ENCODE measurements at regions not wholly inside any gene's neighbourhood (a gene's known extent, or its start where the extent isn't known, plus 50 kb on each side); places are given as distances from the start of the nearest gene placed in this dataset.

DNA sequence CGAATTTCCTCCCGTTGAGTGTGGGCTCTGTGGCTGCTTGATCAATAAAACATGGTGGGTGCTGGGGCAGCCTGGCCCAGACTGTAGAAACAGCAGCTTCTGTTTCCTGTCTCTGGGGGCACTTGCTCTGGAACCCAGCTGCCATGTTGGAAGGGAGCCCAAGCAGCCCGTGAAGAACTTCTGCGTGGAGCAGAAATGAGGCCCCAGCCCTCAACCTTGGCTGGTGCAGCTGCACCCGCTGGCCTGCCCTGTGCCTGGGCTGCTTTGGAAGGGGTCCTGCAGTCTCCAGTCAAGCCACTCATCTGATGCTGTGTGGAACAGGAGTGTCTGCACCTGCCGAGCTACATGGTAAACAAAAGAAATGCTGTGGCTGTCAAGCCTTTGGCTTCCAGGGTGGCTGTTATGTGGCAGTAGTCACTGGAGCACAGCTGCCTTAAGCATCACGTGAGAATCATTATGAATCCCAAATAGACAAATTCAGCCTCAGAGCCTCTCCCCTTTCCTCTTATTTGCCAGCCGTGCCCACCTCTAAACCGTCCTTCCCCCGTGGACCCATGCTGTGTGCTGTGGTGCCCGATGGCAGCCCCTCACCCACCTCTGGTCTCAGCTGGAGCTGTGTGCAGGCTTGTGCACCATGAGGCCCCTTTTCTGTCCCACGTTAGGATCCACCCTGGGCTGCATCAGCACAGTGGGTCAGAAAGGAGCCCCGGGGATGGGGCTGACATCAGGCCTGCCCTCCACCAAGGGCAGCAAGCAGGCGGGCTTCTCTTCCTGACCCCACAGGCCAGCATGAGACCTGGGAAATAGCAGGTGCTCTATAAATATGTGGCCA, 134.0 kb upstream of the HDAC4 start:
- Histone ChIP-seq H3K4me1 (ENCODE audit: control insufficient read depth, extremely low read depth, insufficient read depth, low read length) (no peaks in the 10 kb centered on the region), H3K36me3 (ENCODE audit: control insufficient read depth in 2 of 2, extremely low read depth in 1 of 2, insufficient read depth in 2 of 2, low read length in 2 of 2) (no peaks in the 10 kb centered on the region), H4K20me1 (ENCODE audit: control insufficient read depth, extremely low read depth, insufficient read depth, low read length) (no peaks in the 10 kb centered on the region), H3K4me3 (ENCODE audit: control insufficient read depth in 2 of 3, extremely low read depth in 1 of 3, insufficient read depth in 2 of 3, low read depth in 1 of 3, low read length in 3 of 3) (no peak overlapping the region), H3K27ac (ENCODE audit: control insufficient read depth, insufficient read depth, low read length) (no peak overlapping the region), H3K27me3 (ENCODE audit: control insufficient read depth, extremely low read depth, insufficient read depth, low read length) (peaks cover 4% of the 10 kb centered on the region), H3K79me2 (ENCODE audit: control insufficient read depth, insufficient read depth, low read length) (no peaks in the 10 kb centered on the region), H2AFZ (ENCODE audit: control insufficient read depth, low read length) (no peak overlapping the region), H3K9me1 (ENCODE audit: control insufficient read depth, extremely low read depth, insufficient read depth, low read length) (no peaks in the 10 kb centered on the region), H3K4me2 (ENCODE audit: control insufficient read depth, extremely low read depth, insufficient read depth, low read depth, low read length) (no peak overlapping the region), H3K9ac (ENCODE audit: control insufficient read depth, extremely low read depth, insufficient read depth, low read length) (no peak overlapping the region), H3K9me3 (ENCODE audit: control insufficient read depth, low read depth, low read length) (no peaks in the 10 kb centered on the region)
- DNase-seq (ENCODE audit: low read depth, low spot score) = no peak
- no peak for FAIRE-seq
- TF ChIP-seq, protein P1, sequence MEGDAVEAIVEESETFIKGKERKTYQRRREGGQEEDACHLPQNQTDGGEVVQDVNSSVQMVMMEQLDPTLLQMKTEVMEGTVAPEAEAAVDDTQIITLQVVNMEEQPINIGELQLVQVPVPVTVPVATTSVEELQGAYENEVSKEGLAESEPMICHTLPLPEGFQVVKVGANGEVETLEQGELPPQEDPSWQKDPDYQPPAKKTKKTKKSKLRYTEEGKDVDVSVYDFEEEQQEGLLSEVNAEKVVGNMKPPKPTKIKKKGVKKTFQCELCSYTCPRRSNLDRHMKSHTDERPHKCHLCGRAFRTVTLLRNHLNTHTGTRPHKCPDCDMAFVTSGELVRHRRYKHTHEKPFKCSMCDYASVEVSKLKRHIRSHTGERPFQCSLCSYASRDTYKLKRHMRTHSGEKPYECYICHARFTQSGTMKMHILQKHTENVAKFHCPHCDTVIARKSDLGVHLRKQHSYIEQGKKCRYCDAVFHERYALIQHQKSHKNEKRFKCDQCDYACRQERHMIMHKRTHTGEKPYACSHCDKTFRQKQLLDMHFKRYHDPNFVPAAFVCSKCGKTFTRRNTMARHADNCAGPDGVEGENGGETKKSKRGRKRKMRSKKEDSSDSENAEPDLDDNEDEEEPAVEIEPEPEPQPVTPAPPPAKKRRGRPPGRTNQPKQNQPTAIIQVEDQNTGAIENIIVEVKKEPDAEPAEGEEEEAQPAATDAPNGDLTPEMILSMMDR (optimal IDR thresholded peaks at IDR 0.05 in 1 of 3, IDR thresholded peaks at IDR 0.05 in 1 of 3, conservative IDR thresholded peaks at IDR 0.05 in 1 of 3; ENCODE audit: extremely low read depth in 1 of 3, insufficient read depth in 2 of 3, low read length in 3 of 3) = no peak
- TF ChIP-seq EZH2 (IDR thresholded peaks at IDR 0.05; ENCODE audit: low read length) = no peak
- dilution Hi-C loops (cut with MboI; ENCODE audit: extremely low pct_ligation_motif_present, low sequenced_read_pairs) = no loop called here

GRCh38 chr2:239533569-239534316, 132.9 kb upstream of the HDAC4 start:
- DNase-seq (ENCODE audit: low read depth, low spot score) = no peak
- Histone ChIP-seq H3K79me2 (ENCODE audit: control insufficient read depth, insufficient read depth, low read length) (no peaks in the 10 kb centered on the region), H3K36me3 (ENCODE audit: control insufficient read depth in 2 of 2, extremely low read depth in 1 of 2, insufficient read depth in 2 of 2, low read length in 2 of 2) (no peaks in the 10 kb centered on the region), H3K9ac (ENCODE audit: control insufficient read depth, extremely low read depth, insufficient read depth, low read length) (no peak overlapping the region), H3K9me3 (ENCODE audit: control insufficient read depth, low read depth, low read length) (no peaks in the 10 kb centered on the region), H3K27me3 (ENCODE audit: control insufficient read depth, extremely low read depth, insufficient read depth, low read length) (no peaks in the 10 kb centered on the region), H4K20me1 (ENCODE audit: control insufficient read depth, extremely low read depth, insufficient read depth, low read length) (no peaks in the 10 kb centered on the region), H3K4me3 (ENCODE audit: control insufficient read depth in 2 of 3, extremely low read depth in 1 of 3, insufficient read depth in 2 of 3, low read depth in 1 of 3, low read length in 3 of 3) (no peak overlapping the region), H3K27ac (ENCODE audit: control insufficient read depth, insufficient read depth, low read length) (no peak overlapping the region), H2AFZ (ENCODE audit: control insufficient read depth, low read length) (no peak overlapping the region), H3K4me1 (ENCODE audit: control insufficient read depth, extremely low read depth, insufficient read depth, low read length) (no peaks in the 10 kb centered on the region), H3K4me2 (ENCODE audit: control insufficient read depth, extremely low read depth, insufficient read depth, low read depth, low read length) (no peak overlapping the region), H3K9me1 (ENCODE audit: control insufficient read depth, extremely low read depth, insufficient read depth, low read length) (no peaks in the 10 kb centered on the region)
- no peak for FAIRE-seq
- TF ChIP-seq, protein P1 (optimal IDR thresholded peaks at IDR 0.05 in 1 of 3, IDR thresholded peaks at IDR 0.05 in 1 of 3, conservative IDR thresholded peaks at IDR 0.05 in 1 of 3; ENCODE audit: extremely low read depth in 1 of 3, insufficient read depth in 2 of 3, low read length in 3 of 3) = no peak
- TF ChIP-seq EZH2 (IDR thresholded peaks at IDR 0.05; ENCODE audit: low read length) = no peak
- dilution Hi-C loops (cut with MboI; ENCODE audit: extremely low pct_ligation_motif_present, low sequenced_read_pairs) = no loop called here

Measured in keratinocyte (primary cell).